ENCODE measurements at regions not wholly inside any gene's neighbourhood (a gene's known extent, or its start where the extent isn't known, plus 50 kb on each side); places are given as distances from the start of the nearest gene placed in this dataset.
"Not testable (repeated sequence)": the region's sequence is repeated elsewhere in the genome, so short reads cannot be mapped to it uniquely, and the experiment has no call there.

GRCh38 chr3:25171897-25172296, 256.2 kb upstream of the RARB start:
- DNase-seq (ENCODE audit: extremely low read depth in 1 of 2, low read depth in 1 of 2), result no peak

GRCh38 chr3:25173606-25174005, 254.5 kb upstream of the RARB start:
- no peak for DNase-seq (ENCODE audit: extremely low read depth in 1 of 2, low read depth in 1 of 2)

GRCh38 chr3:25174251-25174650, 253.8 kb upstream of the RARB start:
- DNase-seq (ENCODE audit: extremely low read depth in 1 of 2, low read depth in 1 of 2), result no peak

- no peak for DNase-seq (ENCODE audit: extremely low read depth in 1 of 2, low read depth in 1 of 2)
These were observed 251.0 kb upstream of the RARB start for GRCh38 chr3:25177041-25177440.

- DNase-seq (ENCODE audit: extremely low read depth in 1 of 2, low read depth in 1 of 2), result no peak
These were observed 249.4 kb upstream of the RARB start for GRCh38 chr3:25178672-25179071.

- no peak for DNase-seq (ENCODE audit: extremely low read depth in 1 of 2, low read depth in 1 of 2)
These were observed 247.0 kb upstream of the RARB start for GRCh38 chr3:25181096-25181495.

GRCh38 chr3:25182794-25183193, 245.3 kb upstream of the RARB start:
- no peak for DNase-seq (ENCODE audit: extremely low read depth in 1 of 2, low read depth in 1 of 2)

- DNase-seq (ENCODE audit: extremely low read depth in 1 of 2, low read depth in 1 of 2), result no peak
These were observed 243.3 kb upstream of the RARB start for GRCh38 chr3:25184641-25185250.

GRCh38 chr3:25191673-25192072, 236.4 kb upstream of the RARB start:
- no peak for DNase-seq (ENCODE audit: extremely low read depth in 1 of 2, low read depth in 1 of 2)

GRCh38 chr3:25199567-25199966, 228.5 kb upstream of the RARB start:
- not testable (repeated sequence) for DNase-seq (ENCODE audit: extremely low read depth in 1 of 2, low read depth in 1 of 2)

GRCh38 chr3:25212736-25213135, 215.3 kb upstream of the RARB start:
- no peak for DNase-seq (ENCODE audit: extremely low read depth in 1 of 2, low read depth in 1 of 2)

- no peak for DNase-seq (ENCODE audit: extremely low read depth in 1 of 2, low read depth in 1 of 2)
These were observed 214.0 kb upstream of the RARB start for GRCh38 chr3:25214034-25214433.

- DNase-seq (ENCODE audit: extremely low read depth in 1 of 2, low read depth in 1 of 2), result no peak
These were observed 209.7 kb upstream of the RARB start for GRCh38 chr3:25218362-25218761.

GRCh38 chr3:25226747-25227146, 201.3 kb upstream of the RARB start:
- no peak for DNase-seq (ENCODE audit: extremely low read depth in 1 of 2, low read depth in 1 of 2)

GRCh38 chr3:25229586-25229985, 198.5 kb upstream of the RARB start:
- no peak for DNase-seq (ENCODE audit: extremely low read depth in 1 of 2, low read depth in 1 of 2)

- DNase-seq (ENCODE audit: extremely low read depth in 1 of 2, low read depth in 1 of 2), result no peak
These were observed 193.0 kb upstream of the RARB start for GRCh38 chr3:25235031-25235430.

- no peak for DNase-seq (ENCODE audit: extremely low read depth in 1 of 2, low read depth in 1 of 2)
These were observed 192.6 kb upstream of the RARB start for GRCh38 chr3:25235466-25235865.

GRCh38 chr3:25237602-25238001, 190.5 kb upstream of the RARB start:
- no peak for DNase-seq (ENCODE audit: extremely low read depth in 1 of 2, low read depth in 1 of 2)

- no peak for DNase-seq (ENCODE audit: extremely low read depth in 1 of 2, low read depth in 1 of 2)
These were observed 189.0 kb upstream of the RARB start for GRCh38 chr3:25239042-25239441.

GRCh38 chr3:25246913-25247312, 181.2 kb upstream of the RARB start:
- no peak for DNase-seq (ENCODE audit: extremely low read depth in 1 of 2, low read depth in 1 of 2)

- DNase-seq (ENCODE audit: extremely low read depth in 1 of 2, low read depth in 1 of 2), result no peak
These were observed 175.8 kb upstream of the RARB start for GRCh38 chr3:25252291-25252690.

- DNase-seq (ENCODE audit: extremely low read depth in 1 of 2, low read depth in 1 of 2), result no peak
These were observed 171.0 kb upstream of the RARB start for GRCh38 chr3:25257026-25257425.

- DNase-seq (ENCODE audit: extremely low read depth in 1 of 2, low read depth in 1 of 2), result no peak
These were observed 168.2 kb upstream of the RARB start for GRCh38 chr3:25259871-25260270.
